H1 (cell line): ENCODE measurements at regions not wholly inside any gene's neighbourhood (a gene's known extent, or its start where the extent isn't known, plus 50 kb on each side); places are given as distances from the start of the nearest gene placed in this dataset.

ENCODE experiments used
- CTCF ChIA-PET: fragments of 300-600 bp; sonication (Branson Sonifier 250); formaldehyde crosslinking; loops from one replicate; lab custom pipeline; 2021; ENCODE audit not compliant: partially characterized antibody; lab: Charles Lee
- POLR2A ChIA-PET: fragments of 300-600 bp; sonication (Branson Sonifier 250); formaldehyde crosslinking; loops from one replicate; lab custom pipeline; 2021; ENCODE audit warnings: inconsistent platforms; ENCODE audit not compliant: partially characterized antibody; lab: Charles Lee
- DNase-seq, 2 experiments: peaks; one replicate each; pipeline versions ENCODE4 v3.0.0 to v3.0.0-alpha.2; 2010 to 2022; ENCODE audit warnings: low spot score in 2 of 2, low read depth in 1 of 2, mixed read lengths in 1 of 2
- FAIRE-seq: peaks from 2 replicates; lab custom pipeline; 2011; peaks lifted over from hg19 to GRCh38; lab: Jason Lieb, UNC
- H2AFZ ChIP-seq: 2 replicates; pipeline ENCODE4 v1.8.1; 2012; ENCODE audit warnings: low read length, inconsistent platforms
- H2AK5ac ChIP-seq: 2 replicates; pipeline ENCODE4 v1.6.1; 2013; ENCODE audit warnings: low read depth, low read length
- H2BK120ac ChIP-seq: replicated peaks from 2 replicates; pipeline ENCODE3; 2013; ENCODE audit warnings: low read depth, low read length, inconsistent platforms
- H2BK12ac ChIP-seq: 2 replicates; pipeline ENCODE4 v1.6.1; 2013; ENCODE audit warnings: low read depth, low read length
- H2BK15ac ChIP-seq: 2 replicates; pipeline ENCODE4 v1.6.1; 2013; ENCODE audit warnings: low read length
- H2BK20ac ChIP-seq: 2 replicates; pipeline ENCODE4 v1.6.1; 2013; ENCODE audit warnings: low read length
- H2BK5ac ChIP-seq: 2 replicates; pipeline ENCODE4 v1.6.1; 2013; ENCODE audit warnings: low read depth, low read length
- H3K14ac ChIP-seq: 2 replicates; pipeline ENCODE4 v1.6.1; 2013; ENCODE audit warnings: inconsistent platforms; ENCODE audit not compliant: insufficient read length
- H3K18ac ChIP-seq: 2 replicates; pipeline ENCODE4 v1.6.1; 2013; ENCODE audit warnings: low read length; ENCODE audit errors: extremely low read depth
- H3K23ac ChIP-seq: 2 replicates; pipeline ENCODE4 v1.6.1; 2013; ENCODE audit warnings: inconsistent platforms; ENCODE audit not compliant: insufficient read length
- H3K23me2 ChIP-seq: 2 replicates; pipeline ENCODE4 v1.6.1; 2013; ENCODE audit warnings: low read depth, low read length
- H3K27ac ChIP-seq: 2 replicates; pipeline ENCODE4 v1.6.1; 2011; ENCODE audit warnings: low read depth, low read length, inconsistent platforms
- H3K27me3 ChIP-seq, 4 experiments: replicated peaks in 1 of 4; 1 replicate in 1 of 4; 2 replicates in 3 of 4; pipeline versions ENCODE4 v1.6.1 to v1.8.1; 2011 to 2013; ENCODE audit warnings: low read length in 3 of 4, mild to moderate bottlenecking in 3 of 4, inconsistent platforms in 2 of 4, mixed read lengths in 2 of 4, moderate library complexity in 1 of 4; ENCODE audit not compliant: control insufficient read depth in 3 of 4, insufficient read depth in 3 of 4; ENCODE audit errors: extremely low read depth in 1 of 4
- H3K36me3 ChIP-seq, 4 experiments: 2 replicates each; pipeline versions ENCODE4 v1.6.1 to v1.8.1; 2011 to 2013; ENCODE audit warnings: mild to moderate bottlenecking in 4 of 4, low read length in 3 of 4, moderate library complexity in 2 of 4, control low read depth in 1 of 4, inconsistent platforms in 1 of 4; ENCODE audit not compliant: insufficient read depth in 4 of 4, control insufficient read depth in 2 of 4
- H3K4ac ChIP-seq: replicated peaks from 2 replicates; pipeline ENCODE3; 2013; ENCODE audit warnings: low read length, low read depth, mixed read lengths, inconsistent platforms; ENCODE audit not compliant: insufficient read length
- H3K4me1 ChIP-seq, 4 experiments: replicated peaks in 1 of 4; 1 replicate in 1 of 4; 2 replicates in 3 of 4; pipeline versions ENCODE4 v1.6.1 to v1.8.1; 2011 to 2013; ENCODE audit warnings: low read length in 3 of 4, inconsistent platforms in 2 of 4, mixed read lengths in 1 of 4; ENCODE audit not compliant: insufficient read depth in 4 of 4, control insufficient read depth in 3 of 4
- H3K4me2 ChIP-seq, 2 experiments: 2 replicates each; pipeline versions ENCODE4 v1.6.1 to v1.8.1; 2011 to 2013; ENCODE audit warnings: low read depth in 2 of 2, low read length in 2 of 2, control low read depth in 1 of 2, inconsistent platforms in 1 of 2, mild to moderate bottlenecking in 1 of 2; ENCODE audit not compliant: insufficient read depth in 1 of 2
- H3K4me3 ChIP-seq, 4 experiments: fragments of 200-600, 300-600 bp in 1 of 4; sonication (generic), shearing (Covaris generic), sonication (Bioruptor Twin) in 1 of 4; 2 replicates each; pipeline versions ENCODE4 v1.5.1 to v1.8.1; 2011 to 2016; ENCODE audit warnings: low read length in 4 of 4, low read depth in 3 of 4, control low read depth in 2 of 4, inconsistent platforms in 2 of 4, mild to moderate bottlenecking in 2 of 4, mixed read lengths in 1 of 4, moderate library complexity in 1 of 4; ENCODE audit not compliant: insufficient read depth in 2 of 4; ENCODE audit errors: extremely low read depth in 1 of 4
- H3K56ac ChIP-seq: replicated peaks from 2 replicates; pipeline ENCODE3; 2013; ENCODE audit warnings: low read depth, mild to moderate bottlenecking, mixed read lengths, low read length, inconsistent platforms; ENCODE audit not compliant: insufficient read length
- H3K79me1 ChIP-seq: 2 replicates; pipeline ENCODE4 v1.6.1; 2013; ENCODE audit warnings: low read depth, low read length, control low read depth
- H3K79me2 ChIP-seq, 2 experiments: 2 replicates each; pipeline versions ENCODE4 v1.6.1 to v1.8.1; 2012 to 2013; ENCODE audit warnings: low read length in 2 of 2, mild to moderate bottlenecking in 2 of 2, inconsistent platforms in 1 of 2; ENCODE audit not compliant: insufficient read depth in 2 of 2, control insufficient read depth in 1 of 2
- H3K9ac ChIP-seq, 4 experiments: replicated peaks in 1 of 4; 1 replicate in 1 of 4; 2 replicates in 3 of 4; pipeline versions ENCODE4 v1.6.1 to v1.8.1; 2011 to 2013; ENCODE audit warnings: low read depth in 3 of 4, low read length in 3 of 4, control low read depth in 2 of 4, mild to moderate bottlenecking in 2 of 4, moderate library complexity in 2 of 4, inconsistent platforms in 1 of 4; ENCODE audit errors: extremely low read depth in 1 of 4
- H3K9me3 ChIP-seq, 2 experiments: 2 replicates each; pipeline versions ENCODE4 v1.6.1 to v1.8.1; 2012 to 2013; ENCODE audit warnings: mild to moderate bottlenecking in 2 of 2, moderate library complexity in 2 of 2, control low read depth in 1 of 2, inconsistent platforms in 1 of 2, low read depth in 1 of 2, low read length in 1 of 2, mixed read lengths in 1 of 2; ENCODE audit not compliant: insufficient read depth in 2 of 2
- H4K20me1 ChIP-seq, 2 experiments: replicated peaks in 1 of 2; 2 replicates each; pipeline versions ENCODE3 to v1.8.1; 2011 to 2013; ENCODE audit warnings: inconsistent platforms in 2 of 2, low read length in 2 of 2, mild to moderate bottlenecking in 1 of 2; ENCODE audit not compliant: insufficient read depth in 2 of 2, control insufficient read depth in 1 of 2
- H4K5ac ChIP-seq: 2 replicates; pipeline ENCODE4 v1.6.1; 2013; ENCODE audit warnings: low read length, low read depth, mixed read lengths, inconsistent platforms; ENCODE audit not compliant: insufficient read length
- H4K8ac ChIP-seq: 2 replicates; pipeline ENCODE4 v1.8.0; 2013; ENCODE audit warnings: mild to moderate bottlenecking, moderate library complexity, low read length, inconsistent platforms; ENCODE audit not compliant: insufficient read depth; ENCODE audit errors: extremely low read depth
- H4K91ac ChIP-seq: replicated peaks from 2 replicates; pipeline ENCODE3; 2013; ENCODE audit warnings: low read length, mixed read lengths, inconsistent platforms; ENCODE audit not compliant: insufficient read length
- ASH2L ChIP-seq: fragments of 200-600, 300-600 bp; sonication (generic); IDR thresholded peaks from one replicate; pipeline ENCODE4 v1.7.1; 2017; ENCODE audit warnings: low read length
- ATF2 ChIP-seq: IDR thresholded peaks from 2 replicates; pipeline ENCODE4 v1.6.1; 2012; ENCODE audit warnings: low read length, inconsistent platforms
- BACH1 ChIP-seq: IDR thresholded peaks from 2 replicates; pipeline ENCODE4 v1.6.1; 2012; ENCODE audit warnings: low read length, improper control_type of control experiment
- HDAC6 ChIP-seq: IDR thresholded peaks from one replicate; pipeline ENCODE4 v1.7.1; 2012; ENCODE audit warnings: low read depth, mild to moderate bottlenecking, inconsistent platforms, low read length, moderate library complexity
- POU5F1 ChIP-seq: IDR thresholded peaks from 2 replicates; pipeline ENCODE4 v1.6.1; 2011; ENCODE audit warnings: low read depth, mild to moderate bottlenecking, low read length, moderate library complexity
- RAD21 ChIP-seq, 2 experiments: IDR thresholded peaks in 1 of 2; conservative IDR thresholded peaks in 1 of 2; 2 replicates each; pipeline ENCODE4 v1.6.1; 2011; ENCODE audit warnings: low read depth in 2 of 2, low read length in 2 of 2, improper control_type of control experiment in 1 of 2, inconsistent platforms in 1 of 2, mild to moderate bottlenecking in 1 of 2, moderate library complexity in 1 of 2
- RFX5 ChIP-seq: IDR thresholded peaks from 2 replicates; pipeline ENCODE4 v1.6.1; 2011; ENCODE audit warnings: low read depth, low read length, improper control_type of control experiment, borderline replicate concordance
- SP2 ChIP-seq: IDR thresholded peaks from 2 replicates; pipeline ENCODE4 v1.6.1; 2012; ENCODE audit warnings: mild to moderate bottlenecking, low read length, inconsistent platforms
- TAF1 ChIP-seq: IDR thresholded peaks from 2 replicates; pipeline ENCODE4 v1.6.1; 2011; ENCODE audit warnings: mild to moderate bottlenecking, low read depth, low read length
- WGBS, 2 experiments: shearing (Covaris generic) in 1 of 2; methylation state at CpG; one replicate each; pipeline versions ENCODE4 v1.1.6 to v1.1.7; 2013 to 2015; ENCODE audit warnings: low lambda C conversion rate in 2 of 2, mixed read lengths in 2 of 2, inconsistent platforms in 1 of 2, low coverage in 1 of 2, missing lambda C conversion rate in 1 of 2; ENCODE audit not compliant: insufficient replicate concordance in 2 of 2, insufficient coverage in 1 of 2, insufficient read length in 1 of 2; ENCODE audit errors: extremely low coverage in 1 of 2, missing lambda C conversion rate in 1 of 2; 5-methylcytosine and 5-hydroxymethylcytosine counted together
- TF ChIP-seq, protein P1 (sequence below): IDR thresholded peaks from 2 replicates; pipeline ENCODE4 v1.6.1; 2012; ENCODE audit warnings: inconsistent platforms

GRCh38 chr10:47244560-47245500 is 55.2 kb upstream of the GDF10 start:
- Histone ChIP-seq H3K4me2 (no peak overlapping the region), H2AFZ (no peak overlapping the region), H2BK15ac (no peak overlapping the region), H3K79me2 (no peaks in the 10 kb centered on the region), H4K91ac (no peak overlapping the region), H3K4me3 (no peak overlapping the region), H3K23me2 (no peaks in the 10 kb centered on the region), H3K14ac (no peak overlapping the region), H2BK5ac (no peak overlapping the region), H4K8ac (peak overlapping the region; percentile 60; the same call in 1 of the 2 replicates), H2BK120ac (no peak overlapping the region), H3K79me1 (peaks cover 2% of the 10 kb centered on the region; the same call in 1 of the 2 replicates), H3K27ac (no peak overlapping the region), H3K18ac (no peak overlapping the region), H2AK5ac (no peak overlapping the region), H4K5ac (no peak overlapping the region), H2BK12ac (no peak overlapping the region), H3K23ac (no peak overlapping the region), H2BK20ac (no peak overlapping the region), H3K4me1 (peaks cover 0 to 2% (median 0%) of the 10 kb centered on the region in 4 experiments; a peak in 3 of 7 replicates), H4K20me1 (no peaks in the 10 kb centered on the region), H3K9ac (no peak overlapping the region), H3K56ac (no peak overlapping the region), H3K36me3 (no peaks in the 10 kb centered on the region), H3K4ac (no peak overlapping the region), H3K9me3 (no peaks in the 10 kb centered on the region), H3K27me3 (no peaks in the 10 kb centered on the region; a peak in 1 of 7 replicates)
- 88% methylated on average over 13 of the region's 15 CpGs; no CpG with 5 or more reads in 1 of the 2 experiments for WGBS, 2 experiments
- no peak for TF ChIP-seq ATF2
- TF ChIP-seq BACH1: no peak
- TF ChIP-seq TAF1: no peak
- TF ChIP-seq, protein P1, sequence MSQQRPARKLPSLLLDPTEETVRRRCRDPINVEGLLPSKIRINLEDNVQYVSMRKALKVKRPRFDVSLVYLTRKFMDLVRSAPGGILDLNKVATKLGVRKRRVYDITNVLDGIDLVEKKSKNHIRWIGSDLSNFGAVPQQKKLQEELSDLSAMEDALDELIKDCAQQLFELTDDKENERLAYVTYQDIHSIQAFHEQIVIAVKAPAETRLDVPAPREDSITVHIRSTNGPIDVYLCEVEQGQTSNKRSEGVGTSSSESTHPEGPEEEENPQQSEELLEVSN: no peak
- no peak for TF ChIP-seq RAD21 (IDR thresholded peaks at IDR 0.05 in 1 of 2, conservative IDR thresholded peaks at IDR 0.05 in 1 of 2; ENCODE audit: low read depth in 2 of 2, low read length in 2 of 2)
- TF ChIP-seq ASH2L: no peak
- TF ChIP-seq RFX5: no peak
- no peak for TF ChIP-seq HDAC6
- no peak for TF ChIP-seq SP2
- no peak for TF ChIP-seq POU5F1
- CTCF ChIA-PET: no interaction called here
- no peak for DNase-seq
- POLR2A ChIA-PET: no interaction called here
- no peak for FAIRE-seq
